GM18507 (cell line): ENCODE measurements at regions not wholly inside any gene's neighbourhood (a gene's known extent, or its start where the extent isn't known, plus 50 kb on each side); places are given as distances from the start of the nearest gene placed in this dataset.
A peak's percentile ranks its signal among the peaks of the same experiment; 100 is the strongest.
"Not testable (repeated sequence)": the region's sequence is repeated elsewhere in the genome, so short reads cannot be mapped to it uniquely, and the experiment has no call there.

Experiments
- DNase-seq: peaks from one replicate; pipeline ENCODE4 v3.0.0; 2011; ENCODE audit warnings: low read depth; ENCODE audit not compliant: insufficient read length; ENCODE audit errors: extremely low spot score
- FAIRE-seq: peaks from 2 replicates; lab custom pipeline; 2011; peaks lifted over from hg19 to GRCh38; lab: Jason Lieb, UNC

GRCh38 chr1:101185421-101185820 lies 51.4 kb upstream of the S1PR1 start:
- FAIRE-seq (peak; percentile 9), DNase-seq (no peak)

GRCh38 chr1:101183388-101183699 lies 53.5 kb upstream of the S1PR1 start:
- no peak for DNase-seq
- peak; percentile 66 for FAIRE-seq

DNA sequence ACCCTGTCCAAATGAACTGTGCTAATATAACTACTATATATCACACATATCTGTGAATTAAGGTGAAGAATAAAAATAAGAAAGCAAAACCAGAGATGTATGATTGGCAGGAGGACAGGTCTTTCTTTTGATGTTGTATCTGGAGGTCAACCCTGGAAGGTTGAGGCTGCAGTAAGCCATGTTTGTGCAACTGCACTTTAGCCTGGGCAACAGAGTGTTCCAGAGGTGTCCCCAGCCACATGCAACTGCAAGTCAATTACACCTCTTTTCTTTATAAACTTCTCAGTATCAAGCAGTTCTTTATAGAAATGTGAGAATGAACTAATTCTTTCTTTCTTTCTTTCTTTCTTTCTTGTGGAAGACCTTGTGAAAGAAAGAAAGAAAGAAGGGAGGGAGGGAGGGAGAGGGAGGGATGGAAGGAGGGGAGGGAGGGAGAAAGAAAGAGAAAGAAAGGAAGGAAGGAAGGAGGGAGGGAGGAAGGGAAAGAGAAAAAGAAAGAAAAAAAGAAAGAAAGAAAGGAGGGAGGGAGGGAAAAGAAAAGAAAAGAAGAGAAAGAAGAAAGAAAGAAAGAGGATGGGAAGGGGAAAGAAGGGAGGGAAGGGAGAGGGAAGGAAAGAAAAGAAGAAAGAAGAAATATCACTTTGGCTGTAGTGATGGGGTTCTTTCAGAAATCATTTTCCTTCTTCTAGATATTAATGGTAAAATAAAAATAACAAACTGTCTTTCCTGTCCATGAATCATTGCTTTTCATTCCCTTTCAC lies 54.0 kb upstream of the S1PR1 start:
- FAIRE-seq: no peak
- DNase-seq: no peak

DNA sequence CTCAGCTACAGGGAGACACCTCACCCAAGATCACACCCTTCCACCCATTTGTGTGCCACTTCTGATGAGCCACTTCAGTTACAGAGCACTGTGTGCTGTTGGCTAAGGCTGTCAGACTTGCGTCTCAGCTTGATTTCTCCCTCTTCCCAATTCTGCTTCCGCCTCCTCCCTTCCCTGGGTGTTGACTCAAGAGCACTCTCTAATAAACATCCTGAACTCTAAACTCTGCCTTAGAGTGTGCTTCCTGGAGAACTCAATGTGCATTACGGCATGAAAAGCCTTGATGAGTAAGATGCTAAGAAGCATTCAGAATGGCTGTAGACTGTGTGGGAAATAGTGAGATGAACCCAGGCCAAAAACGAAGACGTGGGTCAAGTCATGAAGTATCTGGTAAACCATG lies 54.9 kb upstream of the S1PR1 start:
- FAIRE-seq (no peak), DNase-seq (no peak)

- peak; percentile 52 for DNase-seq
- peak; percentile 84 for FAIRE-seq
Observed at GRCh38 chr1:101178688-101179491, 57.9 kb upstream of the S1PR1 start.

DNA sequence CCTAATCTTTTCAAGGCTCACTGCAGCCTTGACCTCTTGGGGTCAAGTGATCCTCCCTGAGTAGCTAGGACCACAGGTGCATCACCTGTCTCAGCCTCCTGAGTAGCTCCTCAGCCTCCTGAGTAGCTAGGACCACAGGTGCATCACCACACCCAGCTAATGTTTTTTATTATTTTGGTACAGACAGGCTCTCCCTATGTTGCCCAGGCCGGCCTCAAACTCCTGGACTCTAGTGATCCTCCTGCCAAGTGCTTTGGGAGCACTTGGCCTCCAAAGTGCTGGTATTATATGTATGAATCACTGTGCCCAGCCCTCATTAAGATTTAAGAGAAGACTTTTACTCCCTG lies 58.5 kb upstream of the S1PR1 start:
- DNase-seq (no peak), FAIRE-seq (no peak)

DNA sequence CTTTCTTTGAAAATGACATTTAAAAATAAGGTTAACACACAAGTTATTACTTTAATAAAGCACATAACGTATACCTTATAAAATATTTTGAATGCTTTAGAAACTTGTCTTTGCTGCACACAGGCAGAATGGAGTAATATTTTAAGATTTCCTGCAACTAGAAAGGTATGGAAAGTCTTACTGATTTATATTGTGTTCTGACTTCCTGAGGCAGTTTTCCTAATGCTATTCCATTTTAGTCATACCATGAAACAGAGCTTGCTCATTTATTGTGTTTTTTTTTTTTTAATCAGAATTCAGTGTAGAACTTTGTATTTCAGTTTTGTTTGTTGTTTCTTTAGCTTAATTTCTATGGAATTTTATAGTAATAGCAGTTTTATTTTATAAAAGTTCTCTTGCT lies 60.9 kb upstream of the S1PR1 start:
- DNase-seq (no peak), FAIRE-seq (no peak)

DNA sequence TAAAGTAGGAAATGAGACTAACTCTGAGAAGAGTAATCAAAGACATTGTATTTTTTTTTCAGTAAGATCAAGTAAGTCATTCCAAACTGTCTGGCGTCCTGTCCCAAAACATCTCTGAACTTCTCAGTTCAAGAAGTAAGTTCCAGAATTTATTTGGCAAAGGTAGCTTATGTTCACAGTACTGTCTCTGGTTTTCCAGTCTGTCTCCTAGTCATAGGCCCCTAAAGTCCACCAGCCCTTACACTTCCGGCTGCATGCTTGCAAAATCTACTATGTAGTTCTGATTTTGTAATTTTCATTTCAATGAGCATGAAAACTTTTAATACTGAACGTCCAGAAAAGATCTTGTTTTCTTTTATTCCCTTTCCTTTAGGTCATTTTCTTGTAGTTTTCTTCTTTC lies 61.4 kb upstream of the S1PR1 start:
- no peak for DNase-seq
- no peak for FAIRE-seq

GRCh38 chr1:101174722-101175121 lies 62.1 kb upstream of the S1PR1 start:
- DNase-seq: no peak
- FAIRE-seq: no peak

- not testable (repeated sequence) for FAIRE-seq, DNase-seq
Observed at GRCh38 chr1:101174298-101174697, 62.5 kb upstream of the S1PR1 start.

DNA sequence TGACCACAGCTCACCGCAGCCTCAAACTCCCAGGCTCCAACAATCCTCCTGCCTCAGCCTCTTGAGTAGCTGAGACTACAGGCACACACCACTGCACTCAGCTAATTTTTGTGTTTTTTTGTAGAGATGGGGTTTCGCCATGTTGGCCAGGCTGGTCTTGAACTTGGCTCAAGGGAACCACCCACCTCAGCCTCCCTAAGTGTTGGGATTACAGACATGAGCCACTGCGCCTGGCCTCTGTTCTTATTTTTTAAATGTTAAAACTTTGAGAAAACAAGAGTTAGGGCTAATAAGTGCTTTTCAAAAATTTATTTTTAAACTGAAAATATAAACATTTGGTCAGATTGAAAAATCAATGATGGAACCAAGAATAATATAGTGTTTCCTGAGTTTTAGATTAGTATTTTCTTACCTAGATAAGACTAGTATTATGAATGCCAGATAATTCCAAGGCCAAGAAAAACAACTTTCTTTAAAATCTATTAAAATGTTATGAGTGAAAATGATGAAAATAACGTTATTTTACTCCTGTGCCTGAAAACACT lies 66.2 kb upstream of the S1PR1 start:
- FAIRE-seq (no peak), DNase-seq (no peak)

- DNase-seq: no peak
- peak; percentile 5 for FAIRE-seq
Observed at GRCh38 chr1:101167891-101168290, 68.9 kb upstream of the S1PR1 start.

- no peak for DNase-seq
- FAIRE-seq: no peak
Observed at GRCh38 chr1:101166583-101167120, 70.2 kb upstream of the S1PR1 start.

DNA sequence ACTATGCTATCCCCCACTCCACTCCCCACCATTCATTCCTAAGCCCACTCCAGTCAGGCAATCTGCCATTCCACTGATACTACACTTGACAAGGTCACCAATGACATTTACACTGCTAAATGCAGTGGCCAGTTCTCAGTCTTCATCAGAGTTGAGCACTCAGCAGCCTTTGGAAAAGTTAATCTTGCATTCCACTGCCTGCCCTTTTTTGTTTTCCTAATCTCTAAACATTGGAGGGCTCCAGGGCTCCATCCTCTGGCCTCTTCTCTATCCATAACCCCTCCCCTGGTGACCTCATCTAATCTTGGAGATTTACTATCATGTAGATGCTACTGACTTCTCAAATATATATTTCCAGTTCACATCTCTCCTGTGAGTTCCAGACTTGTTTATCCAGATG lies 70.9 kb upstream of the S1PR1 start:
- DNase-seq (no peak), FAIRE-seq (no peak)

GRCh38 chr1:101165532-101165931 lies 71.3 kb upstream of the S1PR1 start:
- FAIRE-seq (no peak), DNase-seq (no peak)

DNA sequence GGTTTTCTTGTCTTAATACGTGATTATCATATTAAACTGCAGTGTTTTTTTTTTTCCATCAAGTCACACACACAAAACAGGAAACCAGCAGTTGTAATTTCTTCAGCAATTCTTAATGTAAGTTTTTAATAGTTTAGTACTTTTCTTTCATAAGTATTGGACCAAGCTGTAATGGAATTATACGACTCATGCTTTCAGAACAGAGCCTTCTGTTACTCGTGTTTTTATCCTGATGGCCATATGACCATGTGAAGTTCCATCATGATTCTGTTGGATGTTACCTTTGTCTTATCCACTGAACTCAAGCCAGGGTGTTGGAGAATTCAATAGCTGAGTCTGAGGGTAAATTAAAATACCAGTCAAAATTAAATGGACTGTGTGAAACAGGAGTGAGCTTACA lies 72.0 kb upstream of the S1PR1 start:
- DNase-seq (no peak), FAIRE-seq (no peak)

- DNase-seq (no peak), FAIRE-seq (no peak)
Observed at GRCh38 chr1:101162736-101163735, 73.8 kb upstream of the S1PR1 start.

DNA sequence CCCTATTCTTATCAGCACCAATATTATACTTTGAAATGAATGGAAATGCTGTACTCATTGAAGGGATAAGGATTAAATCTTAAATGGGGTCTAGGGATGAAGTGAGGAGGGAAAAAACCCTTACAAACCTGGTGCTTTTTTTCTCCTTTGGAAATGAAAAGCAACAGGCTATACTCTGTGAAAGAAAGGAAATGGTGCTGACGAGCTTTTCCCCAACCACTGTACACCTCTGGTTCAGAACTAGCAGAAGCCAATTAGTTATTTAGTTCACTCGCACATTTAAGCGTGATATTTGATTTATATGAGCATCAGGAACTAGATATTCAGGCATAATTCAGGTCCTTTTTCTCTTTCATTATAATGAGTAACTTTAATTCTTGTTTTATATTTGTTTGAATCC lies 74.5 kb upstream of the S1PR1 start:
- DNase-seq: no peak
- no peak for FAIRE-seq

GRCh38 chr1:101161619-101162018 lies 75.2 kb upstream of the S1PR1 start:
- no peak for FAIRE-seq
- DNase-seq: no peak

DNA sequence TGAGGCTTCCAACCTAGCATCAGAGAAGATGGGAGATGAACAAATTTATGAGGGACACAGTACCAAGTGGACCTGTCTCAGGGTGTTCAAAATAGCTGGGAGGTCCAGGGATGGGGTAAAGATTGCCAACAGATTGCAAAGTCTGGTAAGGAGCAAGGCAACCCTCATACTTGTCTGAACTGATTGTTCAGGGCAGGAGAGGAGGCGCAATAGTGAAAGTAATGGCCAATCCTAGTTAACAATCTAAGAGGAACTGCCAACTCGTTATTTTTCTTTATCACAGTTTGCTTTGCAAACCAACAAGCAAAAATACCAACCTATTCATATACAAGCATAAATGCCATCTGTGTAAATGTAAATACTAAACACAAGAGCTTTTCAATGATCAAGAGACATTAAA lies 78.4 kb upstream of the S1PR1 start:
- FAIRE-seq: no peak

More for the DNA sequence above, 78.4 kb upstream of the S1PR1 start:
- DNase-seq: no peak
